ENCODE measurements at regions not wholly inside any gene's neighbourhood (a gene's known extent, or its start where the extent isn't known, plus 50 kb on each side); places are given as distances from the start of the nearest gene placed in this dataset.

GRCh38 chr7:95668504-95669018 lies 72.2 kb upstream of the PDK4 start:
- DNase-seq (ENCODE audit: low spot score) = no peak

DNA sequence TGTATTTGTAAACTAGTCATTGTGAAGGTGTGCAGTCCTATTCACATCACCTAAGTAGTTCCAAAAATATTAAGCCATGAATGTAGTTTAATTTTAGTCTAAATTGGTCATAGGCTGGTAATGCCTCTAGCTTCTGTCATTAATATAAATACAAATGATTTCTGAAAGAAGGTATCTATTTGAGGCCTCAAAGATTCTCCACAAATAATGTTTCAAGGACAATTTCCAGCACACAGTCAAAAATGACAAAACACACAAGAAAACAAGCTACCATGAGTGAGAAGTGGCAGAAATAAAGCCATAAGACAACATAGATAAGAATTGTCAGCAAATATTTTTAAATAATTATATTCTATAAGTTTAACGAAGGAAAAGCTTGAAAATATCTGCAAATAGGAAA lies 66.7 kb upstream of the PDK4 start:
- DNase-seq (ENCODE audit: low spot score) = no peak

DNA sequence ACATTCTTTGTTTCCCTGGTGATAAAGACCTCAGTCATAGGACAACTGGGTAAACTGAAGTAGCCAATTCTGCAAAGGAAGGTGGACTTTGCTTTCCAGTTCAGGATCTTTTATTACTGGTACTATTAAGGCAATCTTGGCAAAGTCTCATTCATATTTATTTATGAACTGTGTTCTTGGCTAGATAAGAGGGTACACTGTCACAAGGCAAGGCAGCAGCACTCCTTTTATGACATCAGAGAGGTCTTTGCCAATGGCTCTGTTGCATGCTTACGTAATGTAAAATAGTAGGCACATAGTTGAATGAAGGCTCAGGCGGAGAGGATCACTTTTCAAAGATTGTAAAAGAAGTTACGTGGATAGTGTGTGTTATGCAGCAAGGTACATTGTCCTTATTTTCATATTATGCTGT lies 63.7 kb upstream of the PDK4 start:
- no peak for DNase-seq (ENCODE audit: low spot score)

- DNase-seq (ENCODE audit: low spot score) = no peak
These were observed 62.4 kb upstream of the PDK4 start for GRCh38 chr7:95658676-95659075.

GRCh38 chr7:95649546-95649945 lies 53.2 kb upstream of the PDK4 start:
- no peak for DNase-seq (ENCODE audit: low spot score)

DNA sequence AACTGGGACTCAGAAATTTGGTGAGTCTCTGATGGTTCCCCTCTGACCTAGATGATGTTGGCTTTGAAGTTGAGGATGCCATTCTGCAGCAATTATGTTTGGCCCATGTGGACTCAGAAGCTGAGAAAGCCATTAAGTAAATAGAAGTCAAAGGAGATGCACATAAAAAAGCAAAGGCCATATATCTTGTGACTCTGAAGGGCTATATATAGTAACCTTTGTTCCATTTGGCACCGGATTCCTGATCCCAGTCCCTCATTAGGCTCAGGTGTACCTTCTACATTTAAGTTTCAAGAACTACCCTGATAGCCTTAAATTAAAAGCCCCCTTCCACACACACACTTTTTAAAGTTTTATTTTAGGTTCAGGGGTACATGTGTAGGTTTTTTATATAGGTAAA lies 50.0 kb upstream of the PDK4 start:
- DNase-seq (ENCODE audit: low spot score) = no peak

Measured in GM03348 (cell line).